H9 (cell line): ENCODE measurements at regions not wholly inside any gene's neighbourhood (a gene's known extent, or its start where the extent isn't known, plus 50 kb on each side); places are given as distances from the start of the nearest gene placed in this dataset.

Experiments used
- DNase-seq: peaks from one replicate; pipeline ENCODE4 v3.0.0-alpha.2; 2017
- H2AFZ ChIP-seq: one replicate; pipeline ENCODE4 v1.6.1; 2013; ENCODE audit warnings: mild to moderate bottlenecking, low read length, control low read depth, moderate library complexity
- H2AK5ac ChIP-seq: 2 replicates; pipeline ENCODE4 v1.6.1; 2013; ENCODE audit warnings: low read length, control low read depth, mixed read lengths; ENCODE audit not compliant: insufficient read length
- H2BK120ac ChIP-seq: one replicate; pipeline ENCODE4 v1.6.1; 2013; ENCODE audit warnings: low read depth, mild to moderate bottlenecking, low read length, control low read depth, inconsistent platforms; ENCODE audit not compliant: poor library complexity, severe bottlenecking
- H2BK12ac ChIP-seq: 2 replicates; pipeline ENCODE4 v1.6.1; 2013; ENCODE audit warnings: low read length, control low read depth, mixed read lengths, low read depth; ENCODE audit not compliant: insufficient read length
- H2BK15ac ChIP-seq: 2 replicates; pipeline ENCODE4 v1.6.1; 2013; ENCODE audit warnings: low read depth, low read length, control low read depth
- H2BK20ac ChIP-seq: one replicate; pipeline ENCODE4 v1.6.1; 2013; ENCODE audit warnings: low read depth, mild to moderate bottlenecking, low read length, control low read depth, inconsistent platforms; ENCODE audit not compliant: poor library complexity, severe bottlenecking
- H2BK5ac ChIP-seq: 2 replicates; pipeline ENCODE4 v1.6.1; 2013; ENCODE audit warnings: low read length, control low read depth, mixed read lengths; ENCODE audit not compliant: insufficient read length
- H3K14ac ChIP-seq: 2 replicates; pipeline ENCODE4 v1.6.1; 2013; ENCODE audit warnings: low read length, control low read depth; ENCODE audit not compliant: insufficient read depth
- H3K18ac ChIP-seq: 2 replicates; pipeline ENCODE4 v1.6.1; 2013; ENCODE audit warnings: low read depth, mild to moderate bottlenecking, mixed read lengths, low read length, control low read depth; ENCODE audit not compliant: insufficient read length
- H3K23ac ChIP-seq: 2 replicates; pipeline ENCODE4 v1.6.1; 2013; ENCODE audit warnings: low read length, control low read depth, mixed read lengths, low read depth; ENCODE audit not compliant: insufficient read length
- H3K23me2 ChIP-seq: 2 replicates; pipeline ENCODE4 v1.6.1; 2013; ENCODE audit warnings: low read depth, mild to moderate bottlenecking, mixed read lengths, low read length, control low read depth; ENCODE audit not compliant: insufficient read length, poor library complexity, severe bottlenecking
- H3K27ac ChIP-seq: 2 replicates; pipeline ENCODE4 v1.5.1; 2013; ENCODE audit warnings: low read length, control low read depth, mixed read lengths, low read depth; ENCODE audit not compliant: insufficient read length
- H3K27me3 ChIP-seq: 2 replicates; pipeline ENCODE4 v1.6.1; 2013; ENCODE audit warnings: low read length, control low read depth, inconsistent platforms; ENCODE audit not compliant: insufficient read depth
- H3K4ac ChIP-seq: 2 replicates; pipeline ENCODE4 v1.6.1; 2013; ENCODE audit warnings: low read depth, mild to moderate bottlenecking, control low read depth, inconsistent platforms, low read length, moderate library complexity
- H3K4me1 ChIP-seq: 2 replicates; pipeline ENCODE4 v1.6.1; 2013; ENCODE audit warnings: low read length, control low read depth, inconsistent platforms; ENCODE audit not compliant: insufficient read depth
- H3K4me2 ChIP-seq: 2 replicates; pipeline ENCODE4 v1.6.1; 2013; ENCODE audit warnings: low read length, control low read depth, mixed read lengths; ENCODE audit not compliant: insufficient read length, insufficient read depth
- H3K56ac ChIP-seq: 2 replicates; pipeline ENCODE4 v1.6.1; 2013; ENCODE audit warnings: low read depth, mild to moderate bottlenecking, mixed read lengths, low read length, control low read depth; ENCODE audit not compliant: insufficient read length
- H3K79me1 ChIP-seq: 2 replicates; pipeline ENCODE4 v1.6.1; 2013; ENCODE audit warnings: low read depth, mild to moderate bottlenecking, moderate library complexity, low read length, control low read depth, inconsistent platforms; ENCODE audit not compliant: insufficient read depth, poor library complexity, severe bottlenecking
- H3K79me2 ChIP-seq: 2 replicates; pipeline ENCODE4 v1.6.1; 2013; ENCODE audit warnings: low read length, control low read depth, inconsistent platforms; ENCODE audit not compliant: insufficient read depth
- H3K9ac ChIP-seq: 2 replicates; pipeline ENCODE4 v1.6.1; 2013; ENCODE audit warnings: low read length, control low read depth, mixed read lengths; ENCODE audit not compliant: insufficient read length; ENCODE audit errors: extremely low read depth
- H3K9me3 ChIP-seq: one replicate; pipeline ENCODE4 v1.6.1; 2013; ENCODE audit warnings: low read depth, low read length, inconsistent platforms; ENCODE audit not compliant: control insufficient read depth
- H3T11ph ChIP-seq: one replicate; pipeline ENCODE4 v1.6.1; 2013; ENCODE audit warnings: mild to moderate bottlenecking, low read length, control low read depth, inconsistent platforms
- H4K20me1 ChIP-seq: one replicate; pipeline ENCODE4 v1.6.1; 2013; ENCODE audit not compliant: control insufficient read depth, insufficient read length, insufficient read depth
- H4K5ac ChIP-seq: 2 replicates; pipeline ENCODE4 v1.6.1; 2013; ENCODE audit warnings: low read depth, mild to moderate bottlenecking, mixed read lengths, low read length, control low read depth; ENCODE audit not compliant: insufficient read length
- H4K8ac ChIP-seq: replicated peaks from 2 replicates; pipeline ENCODE4 v1.6.1; 2013; ENCODE audit warnings: low read length, control low read depth, mixed read lengths, low read depth; ENCODE audit not compliant: insufficient read length
- H4K91ac ChIP-seq: 2 replicates; pipeline ENCODE4 v1.6.1; 2013; ENCODE audit warnings: low read depth, mild to moderate bottlenecking, moderate library complexity, mixed read lengths, low read length, control low read depth; ENCODE audit not compliant: insufficient read length
- H3K27ac Mint-ChIP-seq, 3 experiments: 2 replicates in 2 of 3; 3 replicates in 1 of 3; pipeline ENCODE4 v1.8.0; 2020 to 2021; ENCODE audit warnings: mixed read lengths in 3 of 3, mild to moderate bottlenecking in 1 of 3, moderate library complexity in 1 of 3
- H3K27me3 Mint-ChIP-seq: 2 replicates; pipeline ENCODE4 v1.8.0; 2021; ENCODE audit warnings: low read depth, mild to moderate bottlenecking, moderate library complexity, mixed read lengths
- H3K36me3 Mint-ChIP-seq, 3 experiments: 2 replicates in 2 of 3; 3 replicates in 1 of 3; pipeline ENCODE4 v1.8.0; 2020 to 2021; ENCODE audit warnings: low read depth in 3 of 3, mixed read lengths in 3 of 3; ENCODE audit not compliant: insufficient read depth in 1 of 3
- H3K4me1 Mint-ChIP-seq, 2 experiments: 2 replicates each; pipeline ENCODE4 v1.8.0; 2020; ENCODE audit warnings: mixed read lengths in 2 of 2
- H3K4me3 Mint-ChIP-seq, 2 experiments: 2 replicates in 1 of 2; 3 replicates in 1 of 2; pipeline ENCODE4 v1.8.0; 2020 to 2021; ENCODE audit warnings: mild to moderate bottlenecking in 2 of 2, mixed read lengths in 2 of 2, moderate library complexity in 1 of 2
- H3K9me3 Mint-ChIP-seq, 2 experiments: 2 replicates in 1 of 2; 3 replicates in 1 of 2; pipeline ENCODE4 v1.8.0; 2020; ENCODE audit warnings: mild to moderate bottlenecking in 2 of 2, mixed read lengths in 2 of 2, moderate library complexity in 1 of 2
- WGBS: extraction: QIAGEN DNeasy Blood & Tissue Kit; methylation state at CpG from one replicate; pipeline ENCODE4 v1.1.7; 2013; ENCODE audit warnings: missing lambda C conversion rate, low lambda C conversion rate, mixed read lengths; ENCODE audit not compliant: insufficient read length; ENCODE audit errors: extremely low coverage; 5-methylcytosine and 5-hydroxymethylcytosine counted together
- TF ChIP-seq, protein P1 (sequence below): fragments of 200-600 bp; sonication (generic); conservative IDR thresholded peaks from 3 replicates; pipeline ENCODE4 v1.8.0; 2021; ENCODE audit warnings: antibody characterized with exemption, mild to moderate bottlenecking

DNA sequence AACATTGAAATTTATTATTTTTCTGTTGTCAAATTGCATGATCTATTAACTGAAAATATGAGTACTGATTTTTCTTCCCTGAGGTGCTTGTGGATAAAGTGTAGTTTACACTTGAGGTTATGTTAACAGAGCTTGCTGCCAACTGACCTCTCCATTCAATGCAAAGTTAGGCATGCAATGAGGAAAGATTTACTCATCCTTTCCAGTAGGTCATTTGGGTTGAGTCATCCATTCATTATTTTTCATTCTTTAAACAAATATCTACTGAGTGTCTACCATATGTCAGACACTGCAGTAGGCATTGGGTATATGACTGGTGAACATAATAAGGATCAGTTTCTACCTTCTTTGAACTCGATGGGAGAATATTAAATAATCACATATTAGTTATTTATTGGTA lies 604.1 kb downstream of the EDEM1 start:
- Mint-ChIP-seq H3K27me3 (no peaks in the 10 kb centered on the region; the same call in none of the 2 replicates), H3K4me1 (peaks cover 0 to 3% of the 10 kb centered on the region in 2 experiments; a peak in 1 of 4 replicates), H3K27ac (no peak overlapping the region), H3K36me3 (no peaks in the 10 kb centered on the region), H3K4me3 (no peak overlapping the region), H3K9me3 (no peaks in the 10 kb centered on the region)
- Histone ChIP-seq H3K79me2 (no peaks in the 10 kb centered on the region), H2BK20ac (no peak overlapping the region), H4K20me1 (no peaks in the 10 kb centered on the region), H2AK5ac (no peak overlapping the region), H2BK5ac (no peak overlapping the region), H3K4me2 (no peak overlapping the region), H3K23ac (no peak overlapping the region), H2AFZ (no peak overlapping the region), H2BK12ac (no peak overlapping the region), H3T11ph (no peak overlapping the region), H3K14ac (no peak overlapping the region), H2BK15ac (no peak overlapping the region), H3K4ac (no peak overlapping the region), H3K27me3 (no peaks in the 10 kb centered on the region), H3K56ac (no peak overlapping the region), H4K91ac (no peak overlapping the region), H4K5ac (no peak overlapping the region), H3K18ac (no peak overlapping the region), H2BK120ac (no peak overlapping the region), H3K9me3 (no peaks in the 10 kb centered on the region), H3K23me2 (no peaks in the 10 kb centered on the region), H3K9ac (no peak overlapping the region), H3K27ac (no peak overlapping the region), H4K8ac (no peak overlapping the region), H3K4me1 (no peaks in the 10 kb centered on the region), H3K79me1 (no peaks in the 10 kb centered on the region)
- no peak for DNase-seq
- WGBS = no CpG with 5 or more reads among the region's 1 CpG
- TF ChIP-seq, protein P1, sequence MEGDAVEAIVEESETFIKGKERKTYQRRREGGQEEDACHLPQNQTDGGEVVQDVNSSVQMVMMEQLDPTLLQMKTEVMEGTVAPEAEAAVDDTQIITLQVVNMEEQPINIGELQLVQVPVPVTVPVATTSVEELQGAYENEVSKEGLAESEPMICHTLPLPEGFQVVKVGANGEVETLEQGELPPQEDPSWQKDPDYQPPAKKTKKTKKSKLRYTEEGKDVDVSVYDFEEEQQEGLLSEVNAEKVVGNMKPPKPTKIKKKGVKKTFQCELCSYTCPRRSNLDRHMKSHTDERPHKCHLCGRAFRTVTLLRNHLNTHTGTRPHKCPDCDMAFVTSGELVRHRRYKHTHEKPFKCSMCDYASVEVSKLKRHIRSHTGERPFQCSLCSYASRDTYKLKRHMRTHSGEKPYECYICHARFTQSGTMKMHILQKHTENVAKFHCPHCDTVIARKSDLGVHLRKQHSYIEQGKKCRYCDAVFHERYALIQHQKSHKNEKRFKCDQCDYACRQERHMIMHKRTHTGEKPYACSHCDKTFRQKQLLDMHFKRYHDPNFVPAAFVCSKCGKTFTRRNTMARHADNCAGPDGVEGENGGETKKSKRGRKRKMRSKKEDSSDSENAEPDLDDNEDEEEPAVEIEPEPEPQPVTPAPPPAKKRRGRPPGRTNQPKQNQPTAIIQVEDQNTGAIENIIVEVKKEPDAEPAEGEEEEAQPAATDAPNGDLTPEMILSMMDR = no peak
